AG08396 (cell line): ENCODE measurements at regions not wholly inside any gene's neighbourhood (a gene's known extent, or its start where the extent isn't known, plus 50 kb on each side); places are given as distances from the start of the nearest gene placed in this dataset.

ENCODE experiments used
- DNase-seq: peaks from one replicate; pipeline ENCODE4 v3.0.0; 2012; ENCODE audit warnings: low spot score, mixed read lengths

GRCh38 chr5:158162026-158162425 is 303.1 kb upstream of the CLINT1 start:
- no peak for DNase-seq

- DNase-seq, result no peak
Observed at GRCh38 chr5:158159621-158160020, 300.7 kb upstream of the CLINT1 start.

GRCh38 chr5:158155811-158156505 is 297.0 kb upstream of the CLINT1 start:
- DNase-seq, result no peak

GRCh38 chr5:158155067-158155466 is 296.1 kb upstream of the CLINT1 start:
- DNase-seq, result no peak

- DNase-seq, result peak; percentile 21
Observed at GRCh38 chr5:158154226-158155005, 295.5 kb upstream of the CLINT1 start.

- DNase-seq, result no peak
Observed at GRCh38 chr5:158153508-158153907, 294.6 kb upstream of the CLINT1 start.

GRCh38 chr5:158152136-158152535 is 293.2 kb upstream of the CLINT1 start:
- no peak for DNase-seq

- no peak for DNase-seq
Observed at GRCh38 chr5:158147227-158147626, 288.3 kb upstream of the CLINT1 start.

GRCh38 chr5:158145827-158146226 is 286.9 kb upstream of the CLINT1 start:
- DNase-seq, result no peak

GRCh38 chr5:158143081-158143480 is 284.1 kb upstream of the CLINT1 start:
- no peak for DNase-seq

GRCh38 chr5:158142156-158142555 is 283.2 kb upstream of the CLINT1 start:
- DNase-seq, result no peak

- no peak for DNase-seq
Observed at GRCh38 chr5:158140120-158140731, 281.3 kb upstream of the CLINT1 start.

GRCh38 chr5:158139161-158139560 is 280.2 kb upstream of the CLINT1 start:
- DNase-seq, result no peak

GRCh38 chr5:158135682-158136179 is 276.8 kb upstream of the CLINT1 start:
- no peak for DNase-seq

GRCh38 chr5:158133369-158133768 is 274.4 kb upstream of the CLINT1 start:
- DNase-seq, result no peak

GRCh38 chr5:158127536-158127935 is 268.6 kb upstream of the CLINT1 start:
- no peak for DNase-seq

GRCh38 chr5:158126442-158127405 is 267.8 kb upstream of the CLINT1 start:
- DNase-seq, result no peak

- no peak for DNase-seq
Observed at GRCh38 chr5:158124606-158125316, 265.8 kb upstream of the CLINT1 start.

- DNase-seq, result no peak
Observed at GRCh38 chr5:158123595-158123994, 264.6 kb upstream of the CLINT1 start.

- DNase-seq, result no peak
Observed at GRCh38 chr5:158121678-158122077, 262.7 kb upstream of the CLINT1 start.

- DNase-seq, result no peak
Observed at GRCh38 chr5:158120760-158121159, 261.8 kb upstream of the CLINT1 start.
